Panc1 (cell line): ENCODE measurements at regions not wholly inside any gene's neighbourhood (a gene's known extent, or its start where the extent isn't known, plus 50 kb on each side); places are given as distances from the start of the nearest gene placed in this dataset.

Source experiments
- ATAC-seq: fragments of 200-7000 bp; cut with Tn5 transposase; 2 replicates; pipeline ENCODE4 v1.9.1; 2020; ENCODE audit warnings: mild to moderate bottlenecking, moderate library complexity
- BruUV-seq: library from RNA; stranded (reverse); fragments of 400-500 nt; replicated peaks from 2 replicates; lab custom pipeline; 2021; lab: Mats Ljungman, UMichigan
- CTCF ChIA-PET: fragments of 300-600 bp; sonication (Branson Sonifier 250); formaldehyde crosslinking; loops from one replicate; lab custom pipeline; 2022; ENCODE audit warnings: antibody characterized with exemption; lab: Charles Lee
- POLR2A ChIA-PET: fragments of 300-600 bp; sonication (Branson Sonifier 250); formaldehyde crosslinking; loops from one replicate; lab custom pipeline; 2022; ENCODE audit warnings: antibody characterized with exemption; lab: Charles Lee
- DNase-seq: peaks from one replicate; pipeline ENCODE4 v3.0.0-alpha.2; 2010; ENCODE audit warnings: low read depth, low spot score
- H3K27ac ChIP-seq: 2 replicates; pipeline ENCODE4 v1.5.1; 2011; ENCODE audit warnings: mild to moderate bottlenecking, low read length, inconsistent platforms
- H3K27me3 ChIP-seq: fragments of 200-500 bp; sonication (Bioruptor generic); 2 replicates; pipeline ENCODE4 v1.6.0; 2014; ENCODE audit warnings: low read length, inconsistent platforms; ENCODE audit not compliant: control insufficient read depth, insufficient read depth
- H3K36me3 ChIP-seq: fragments of 200-500 bp; sonication (Bioruptor generic); 2 replicates; pipeline ENCODE4 v1.5.1; 2014; ENCODE audit warnings: inconsistent platforms, mild to moderate bottlenecking, low read length, moderate library complexity; ENCODE audit not compliant: control insufficient read depth, insufficient read depth
- H3K4me1 ChIP-seq: 2 replicates; pipeline ENCODE4 v1.5.1; 2011; ENCODE audit warnings: inconsistent platforms, mild to moderate bottlenecking, low read length, moderate library complexity; ENCODE audit not compliant: control insufficient read depth, insufficient read depth
- H3K4me3 ChIP-seq, 2 experiments: 2 replicates each; pipeline ENCODE4 v1.5.1; 2011 to 2012; ENCODE audit warnings: low read depth in 2 of 2, low read length in 2 of 2, mild to moderate bottlenecking in 2 of 2, inconsistent platforms in 1 of 2, moderate library complexity in 1 of 2
- H3K9me3 ChIP-seq: fragments of 200-500 bp; sonication (Bioruptor generic); 2 replicates; pipeline ENCODE4 v1.5.1; 2014; ENCODE audit warnings: low read depth, mild to moderate bottlenecking, inconsistent platforms, low read length, moderate library complexity; ENCODE audit not compliant: control insufficient read depth, insufficient read depth
- POLR2AphosphoS5 ChIP-seq: IDR thresholded peaks from 2 replicates; pipeline ENCODE4 v1.6.1; 2012; ENCODE audit warnings: mild to moderate bottlenecking, low read depth, low read length, moderate library complexity
- SIN3A ChIP-seq: IDR thresholded peaks from 2 replicates; pipeline ENCODE4 v1.6.1; 2012; ENCODE audit warnings: low read depth, mild to moderate bottlenecking, low read length, moderate library complexity, borderline replicate concordance; ENCODE audit not compliant: insufficient read depth
- TCF7L2 ChIP-seq: IDR thresholded peaks from 2 replicates; pipeline ENCODE4 v1.6.1; 2011; ENCODE audit warnings: mild to moderate bottlenecking, low read depth, low read length, inconsistent platforms
- in situ Hi-C: cut with HindIII; loops from 2 replicates; pipeline ENCODE4 v1.10.0; 2016; ENCODE audit warnings: low sequenced_read_pairs, low pct_unique_long_range_greater_than_20kb
- intact Hi-C: fragments of 100-400 bp; cut with micrococcal nuclease; formaldehyde crosslinking; loops from one replicate; pipeline ENCODE4 v1.10.0; 2022; ENCODE audit not compliant: unreplicated experiment
- TF ChIP-seq, protein P1 (sequence below), 2 experiments: IDR thresholded peaks; 2 replicates each; pipeline ENCODE4 v1.6.1; 2011 to 2012; ENCODE audit warnings: low read depth in 2 of 2, control low read depth in 1 of 2, low read length in 1 of 2, mild to moderate bottlenecking in 1 of 2, moderate library complexity in 1 of 2; ENCODE audit not compliant: insufficient read depth in 1 of 2
- TF ChIP-seq, protein P2 (sequence below): fragments of 450-650 bp; IDR thresholded peaks from 2 replicates; pipeline ENCODE4 v1.5.1; 2017; ENCODE audit warnings: mild to moderate bottlenecking

DNA sequence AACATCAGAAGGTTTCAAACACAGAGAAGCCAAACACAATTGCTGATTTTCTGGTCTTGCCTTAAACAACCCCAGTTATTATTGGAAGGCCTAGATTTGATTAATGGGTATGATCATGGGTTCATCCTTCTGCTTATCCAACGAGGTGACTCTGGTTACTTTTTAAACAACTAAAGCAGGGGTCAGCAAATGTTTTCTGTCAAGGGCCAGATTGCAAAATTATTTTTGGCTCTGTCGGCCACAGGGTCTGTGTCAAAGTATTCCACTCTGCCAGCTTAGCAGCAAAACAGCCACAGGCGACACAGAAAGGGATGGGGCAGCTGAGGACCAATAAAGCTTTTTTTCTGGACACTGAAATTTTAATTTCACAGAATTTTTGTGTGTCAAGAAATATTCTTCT is 249.1 kb upstream of the STS start:
- Histone ChIP-seq H3K4me1 (no peaks in the 10 kb centered on the region), H3K27me3 (no peaks in the 10 kb centered on the region), H3K4me3 (no peak overlapping the region), H3K9me3 (no peaks in the 10 kb centered on the region), H3K27ac (no peak overlapping the region), H3K36me3 (no peaks in the 10 kb centered on the region)
- intact Hi-C loops = no loop called here
- TF ChIP-seq POLR2AphosphoS5 = no peak
- TF ChIP-seq SIN3A = no peak
- TF ChIP-seq, protein P1, sequence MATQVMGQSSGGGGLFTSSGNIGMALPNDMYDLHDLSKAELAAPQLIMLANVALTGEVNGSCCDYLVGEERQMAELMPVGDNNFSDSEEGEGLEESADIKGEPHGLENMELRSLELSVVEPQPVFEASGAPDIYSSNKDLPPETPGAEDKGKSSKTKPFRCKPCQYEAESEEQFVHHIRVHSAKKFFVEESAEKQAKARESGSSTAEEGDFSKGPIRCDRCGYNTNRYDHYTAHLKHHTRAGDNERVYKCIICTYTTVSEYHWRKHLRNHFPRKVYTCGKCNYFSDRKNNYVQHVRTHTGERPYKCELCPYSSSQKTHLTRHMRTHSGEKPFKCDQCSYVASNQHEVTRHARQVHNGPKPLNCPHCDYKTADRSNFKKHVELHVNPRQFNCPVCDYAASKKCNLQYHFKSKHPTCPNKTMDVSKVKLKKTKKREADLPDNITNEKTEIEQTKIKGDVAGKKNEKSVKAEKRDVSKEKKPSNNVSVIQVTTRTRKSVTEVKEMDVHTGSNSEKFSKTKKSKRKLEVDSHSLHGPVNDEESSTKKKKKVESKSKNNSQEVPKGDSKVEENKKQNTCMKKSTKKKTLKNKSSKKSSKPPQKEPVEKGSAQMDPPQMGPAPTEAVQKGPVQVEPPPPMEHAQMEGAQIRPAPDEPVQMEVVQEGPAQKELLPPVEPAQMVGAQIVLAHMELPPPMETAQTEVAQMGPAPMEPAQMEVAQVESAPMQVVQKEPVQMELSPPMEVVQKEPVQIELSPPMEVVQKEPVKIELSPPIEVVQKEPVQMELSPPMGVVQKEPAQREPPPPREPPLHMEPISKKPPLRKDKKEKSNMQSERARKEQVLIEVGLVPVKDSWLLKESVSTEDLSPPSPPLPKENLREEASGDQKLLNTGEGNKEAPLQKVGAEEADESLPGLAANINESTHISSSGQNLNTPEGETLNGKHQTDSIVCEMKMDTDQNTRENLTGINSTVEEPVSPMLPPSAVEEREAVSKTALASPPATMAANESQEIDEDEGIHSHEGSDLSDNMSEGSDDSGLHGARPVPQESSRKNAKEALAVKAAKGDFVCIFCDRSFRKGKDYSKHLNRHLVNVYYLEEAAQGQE (IDR thresholded peaks at IDR 0.05; ENCODE audit: insufficient read depth in 1 of 2, low read depth in 2 of 2, low read length in 1 of 2) = no peak
- TF ChIP-seq, protein P2, sequence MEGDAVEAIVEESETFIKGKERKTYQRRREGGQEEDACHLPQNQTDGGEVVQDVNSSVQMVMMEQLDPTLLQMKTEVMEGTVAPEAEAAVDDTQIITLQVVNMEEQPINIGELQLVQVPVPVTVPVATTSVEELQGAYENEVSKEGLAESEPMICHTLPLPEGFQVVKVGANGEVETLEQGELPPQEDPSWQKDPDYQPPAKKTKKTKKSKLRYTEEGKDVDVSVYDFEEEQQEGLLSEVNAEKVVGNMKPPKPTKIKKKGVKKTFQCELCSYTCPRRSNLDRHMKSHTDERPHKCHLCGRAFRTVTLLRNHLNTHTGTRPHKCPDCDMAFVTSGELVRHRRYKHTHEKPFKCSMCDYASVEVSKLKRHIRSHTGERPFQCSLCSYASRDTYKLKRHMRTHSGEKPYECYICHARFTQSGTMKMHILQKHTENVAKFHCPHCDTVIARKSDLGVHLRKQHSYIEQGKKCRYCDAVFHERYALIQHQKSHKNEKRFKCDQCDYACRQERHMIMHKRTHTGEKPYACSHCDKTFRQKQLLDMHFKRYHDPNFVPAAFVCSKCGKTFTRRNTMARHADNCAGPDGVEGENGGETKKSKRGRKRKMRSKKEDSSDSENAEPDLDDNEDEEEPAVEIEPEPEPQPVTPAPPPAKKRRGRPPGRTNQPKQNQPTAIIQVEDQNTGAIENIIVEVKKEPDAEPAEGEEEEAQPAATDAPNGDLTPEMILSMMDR = no peak
- ChIA-PET CTCF (no interaction called here), POLR2A (no interaction called here)
- DNase-seq (no peak), ATAC-seq (no peak)
- in situ Hi-C loops = no loop called here
- no TSS peak for BruUV-seq

DNA sequence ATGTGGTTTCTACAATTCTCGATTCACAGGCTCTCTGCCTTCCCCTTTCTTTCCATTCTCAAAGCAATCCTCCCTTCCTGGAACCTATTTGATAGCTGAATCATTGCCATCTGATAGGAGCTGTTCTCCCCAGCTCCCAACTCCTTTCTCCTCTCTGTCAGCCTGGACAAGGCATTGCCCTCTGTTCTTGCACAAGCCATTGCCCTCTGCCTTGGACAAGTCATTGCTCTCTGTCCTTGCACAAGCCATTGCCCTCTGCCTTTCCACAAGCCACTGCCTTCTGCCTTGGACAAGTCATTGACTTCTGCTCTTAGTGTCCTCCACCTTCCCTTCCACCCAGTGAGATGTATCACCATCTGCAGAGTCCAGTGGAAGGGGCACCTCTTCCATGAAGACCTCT is 256.1 kb upstream of the STS start:
- Histone ChIP-seq H3K4me3 (no peak overlapping the region), H3K36me3 (no peaks in the 10 kb centered on the region), H3K9me3 (no peaks in the 10 kb centered on the region), H3K27me3 (no peaks in the 10 kb centered on the region), H3K4me1 (no peaks in the 10 kb centered on the region), H3K27ac (no peak overlapping the region)
- BruUV-seq = no TSS peak
- in situ Hi-C loops (no loop called here), intact Hi-C loops (no loop called here)
- TF ChIP-seq POLR2AphosphoS5 (no peak), SIN3A (no peak), TCF7L2 (no peak)
- TF ChIP-seq, protein P2 = no peak
- TF ChIP-seq, protein P1 (IDR thresholded peaks at IDR 0.05; ENCODE audit: insufficient read depth in 1 of 2, low read depth in 2 of 2, low read length in 1 of 2) = no peak
- DNase-seq = no peak
- no peak for ATAC-seq
- ChIA-PET CTCF (no interaction called here), POLR2A (no interaction called here)
